Thoracic aorta (tissue), 2 donors: ENCODE measurements at regions not wholly inside any gene's neighbourhood (a gene's known extent, or its start where the extent isn't known, plus 50 kb on each side); places are given as distances from the start of the nearest gene placed in this dataset.
A peak's percentile ranks its signal among the peaks of the same experiment; 100 is the strongest.
"Not testable (repeated sequence)": the region's sequence is repeated elsewhere in the genome, so short reads cannot be mapped to it uniquely, and the experiment has no call there.

Experiments
- ATAC-seq: fragments of 150-250 bp; one replicate; pipeline ENCODE4 v1.8.0; 2017; ENCODE audit warnings: low read depth; ENCODE audit not compliant: insufficient number of reproducible peaks, low FRiP score
- DNase-seq: peaks from one replicate; pipeline ENCODE4 v3.0.0-alpha.2; 2020; ENCODE audit warnings: low spot score
- H3K27ac ChIP-seq, 2 donors: fragments of 200-600 bp; sonication (generic); 1 replicate in 1 of 2; 2 replicates in 1 of 2; pipeline ENCODE4 v1.5.1; 2016; ENCODE audit warnings: mild to moderate bottlenecking in 2 of 2, moderate library complexity in 2 of 2
- H3K27me3 ChIP-seq: fragments of 200-600 bp; sonication (generic); replicated peaks from 2 replicates; pipeline ENCODE4 v1.6.0; 2016; ENCODE audit warnings: mild to moderate bottlenecking; ENCODE audit not compliant: insufficient read depth
- H3K36me3 ChIP-seq: fragments of 200-600 bp; sonication (generic); one replicate; pipeline ENCODE4 v1.5.1; 2016
- H3K4me1 ChIP-seq, 2 donors: fragments of 200-600 bp; sonication (generic); 1 replicate in 1 of 2; 2 replicates in 1 of 2; pipeline versions ENCODE4 v1.5.1 to v1.6.0; 2016; ENCODE audit warnings: low read depth in 2 of 2, mild to moderate bottlenecking in 1 of 2; ENCODE audit not compliant: control insufficient read depth in 1 of 2
- H3K4me3 ChIP-seq: fragments of 200-600 bp; sonication (generic); 2 replicates; pipeline ENCODE4 v1.5.1; 2016; ENCODE audit warnings: mild to moderate bottlenecking
- H3K9me3 ChIP-seq: fragments of 200-600 bp; sonication (generic); 2 replicates; pipeline ENCODE4 v1.5.1; 2016
- CTCF ChIP-seq: fragments of 200-600 bp; sonication (generic); IDR thresholded peaks from one replicate; pipeline ENCODE4 v1.5.1; 2019; ENCODE audit warnings: antibody characterized with exemption

GRCh38 chrX:141520750-141521149 lies 63.8 kb downstream of the SPANXA1 start:
- not testable (repeated sequence) for DNase-seq, H3K36me3 ChIP-seq, H3K4me3 ChIP-seq, H3K9me3 ChIP-seq, H3K27ac ChIP-seq, H3K4me1 ChIP-seq, ATAC-seq, H3K27me3 ChIP-seq

GRCh38 chrX:141475788-141476187 lies 108.8 kb downstream of the SPANXA1 start:
- H3K36me3 ChIP-seq, H3K4me3 ChIP-seq, ATAC-seq, DNase-seq, H3K27ac ChIP-seq, H3K27me3 ChIP-seq, H3K9me3 ChIP-seq, H3K4me1 ChIP-seq: not testable (repeated sequence)

- Histone ChIP-seq H3K4me3 (no peak overlapping the region), H3K4me1 (peaks cover 0 to 24% of the 10 kb centered on the region in 2 donors), H3K27ac (peak overlapping the region; percentile 43 to 77), H3K27me3 (no peaks in the 10 kb centered on the region), H3K36me3 (no peaks in the 10 kb centered on the region), H3K9me3 (no peaks in the 10 kb centered on the region)
- TF ChIP-seq CTCF = no peak
- no peak for DNase-seq
- ATAC-seq = no peak
Observed at GRCh38 chrX:141469469-141469868, 115.1 kb downstream of the SPANXA1 start.

DNA sequence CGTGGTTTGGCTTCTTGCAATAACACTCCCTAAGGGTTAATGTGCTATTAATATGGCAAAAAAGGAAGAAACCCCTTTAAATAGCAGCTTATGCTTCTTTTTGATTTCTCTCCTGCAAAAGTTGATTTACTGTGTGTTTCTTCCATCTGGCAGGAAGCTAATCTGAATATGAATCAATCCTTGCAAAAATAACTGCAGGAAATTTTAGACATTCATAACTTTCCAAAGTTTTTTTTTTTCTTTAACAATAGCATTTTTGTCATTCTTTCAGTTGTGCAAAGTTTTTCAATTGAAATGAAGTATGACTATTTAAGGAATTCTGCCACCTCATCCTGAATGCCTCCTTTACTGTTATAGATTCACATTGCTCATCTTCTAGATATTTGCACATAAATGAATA lies 115.6 kb downstream of the SPANXA1 start:
- H3K27me3 ChIP-seq = no peaks in the 10 kb centered on the region

GRCh38 chrX:141467442-141467841 lies 117.1 kb downstream of the SPANXA1 start:
- Histone ChIP-seq H3K9me3 (no peaks in the 10 kb centered on the region), H3K27ac (no peak overlapping the region), H3K4me3 (no peak overlapping the region), H3K36me3 (no peaks in the 10 kb centered on the region), H3K4me1 (peaks cover 0 to 24% of the 10 kb centered on the region in 2 donors), H3K27me3 (no peaks in the 10 kb centered on the region)
- no peak for TF ChIP-seq CTCF
- ATAC-seq (no peak), DNase-seq (no peak)

More for the DNA sequence above, 115.6 kb downstream of the SPANXA1 start:
- Histone ChIP-seq H3K4me3 (peak overlapping the region; percentile 7), H3K27ac (peak overlapping the region in 1 of 2 donors; percentile 77), H3K36me3 (no peaks in the 10 kb centered on the region), H3K9me3 (no peaks in the 10 kb centered on the region), H3K4me1 (peaks cover 0 to 24% of the 10 kb centered on the region in 2 donors)
- no peak for DNase-seq
- ATAC-seq = no peak
- no peak for TF ChIP-seq CTCF

DNA sequence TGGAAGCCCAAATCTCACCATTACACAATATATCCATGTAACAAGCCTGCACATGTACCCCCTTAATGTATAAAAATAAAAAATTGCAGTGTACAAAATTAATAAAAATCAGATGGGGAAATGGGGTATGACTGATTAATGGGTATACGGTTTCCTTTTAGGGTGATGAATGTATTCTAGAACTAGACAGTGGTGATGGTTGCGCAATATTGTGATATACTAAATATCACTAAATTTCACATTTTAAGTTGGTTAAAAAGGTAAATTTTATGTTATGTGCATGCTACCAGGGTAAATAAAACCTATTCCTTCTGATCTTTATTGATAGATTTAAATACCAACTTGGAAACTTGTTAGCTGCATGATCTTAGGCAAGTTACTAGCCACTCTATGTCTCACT lies 129.4 kb downstream of the SPANXA1 start:
- no peaks in the 10 kb centered on the region for H3K9me3 ChIP-seq
- H3K27me3 ChIP-seq = no peaks in the 10 kb centered on the region
- ATAC-seq = no peak
- H3K36me3 ChIP-seq = no peaks in the 10 kb centered on the region
- no peak for DNase-seq
- no peak for TF ChIP-seq CTCF
- no peak overlapping the region for H3K27ac ChIP-seq
- H3K4me3 ChIP-seq = no peak overlapping the region
- no peaks in the 10 kb centered on the region for H3K4me1 ChIP-seq
